Mesenchymal stem cell (in vitro differentiated cells and primary cell): ENCODE measurements at regions not wholly inside any gene's neighbourhood (a gene's known extent, or its start where the extent isn't known, plus 50 kb on each side); places are given as distances from the start of the nearest gene placed in this dataset.

ENCODE experiments used
- DNase-seq: peaks from one replicate; pipeline ENCODE4 v3.0.0-alpha.2; 2013
- H2AFZ ChIP-seq: one replicate; pipeline ENCODE4 v1.6.1; 2013; ENCODE audit warnings: low read depth, mild to moderate bottlenecking, control low read depth, inconsistent platforms, low read length, moderate library complexity
- H2AK5ac ChIP-seq: 2 replicates; pipeline ENCODE4 v1.6.1; 2013; ENCODE audit warnings: low read length, moderate library complexity, mild to moderate bottlenecking, inconsistent platforms; ENCODE audit not compliant: severe bottlenecking
- H2BK120ac ChIP-seq: one replicate; pipeline ENCODE4 v1.6.1; 2013; ENCODE audit warnings: low read depth, mild to moderate bottlenecking, inconsistent platforms, low read length, moderate library complexity
- H2BK12ac ChIP-seq, 2 experiments: one replicate each; pipeline ENCODE4 v1.6.1; 2013; ENCODE audit warnings: inconsistent platforms in 2 of 2, low read length in 2 of 2, mild to moderate bottlenecking in 2 of 2, moderate library complexity in 2 of 2, control low read depth in 1 of 2
- H2BK15ac ChIP-seq: one replicate; pipeline ENCODE4 v1.6.1; 2013; ENCODE audit warnings: mild to moderate bottlenecking, low read depth, inconsistent platforms; ENCODE audit not compliant: poor library complexity, severe bottlenecking
- H2BK5ac ChIP-seq: 2 replicates; pipeline ENCODE4 v1.6.1; 2013; ENCODE audit warnings: low read depth, mild to moderate bottlenecking, low read length, control low read depth, inconsistent platforms; ENCODE audit not compliant: poor library complexity, severe bottlenecking
- H3K14ac ChIP-seq, 2 experiments: one replicate each; pipeline ENCODE4 v1.6.1; 2013; ENCODE audit warnings: inconsistent platforms in 2 of 2, low read length in 2 of 2, control low read depth in 1 of 2, mild to moderate bottlenecking in 1 of 2, moderate library complexity in 1 of 2
- H3K18ac ChIP-seq, 2 experiments: one replicate each; pipeline ENCODE4 v1.6.1; 2013; ENCODE audit warnings: inconsistent platforms in 2 of 2, low read length in 2 of 2, control low read depth in 1 of 2, low read depth in 1 of 2, mild to moderate bottlenecking in 1 of 2
- H3K23ac ChIP-seq, 2 experiments: one replicate each; pipeline ENCODE4 v1.6.1; 2013; ENCODE audit warnings: inconsistent platforms in 2 of 2, low read length in 2 of 2, mild to moderate bottlenecking in 2 of 2, moderate library complexity in 2 of 2, control low read depth in 1 of 2
- H3K27ac ChIP-seq: 2 replicates; pipeline ENCODE4 v1.5.1; 2013; ENCODE audit warnings: mild to moderate bottlenecking, moderate library complexity, low read length, control low read depth, inconsistent platforms; ENCODE audit not compliant: poor library complexity, severe bottlenecking
- H3K27me3 ChIP-seq, 2 experiments: 2 replicates each; pipeline versions ENCODE4 v1.6.1 to v1.7.0; 2013; ENCODE audit warnings: low read length in 2 of 2, mild to moderate bottlenecking in 2 of 2, moderate library complexity in 2 of 2, control low read depth in 1 of 2, inconsistent platforms in 1 of 2; ENCODE audit not compliant: control insufficient read depth in 1 of 2, insufficient read depth in 1 of 2
- H3K36me3 ChIP-seq, 2 experiments: 2 replicates each; pipeline versions ENCODE4 v1.6.1 to v1.7.0; 2013; ENCODE audit warnings: low read length in 2 of 2, control low read depth in 1 of 2, inconsistent platforms in 1 of 2, low read depth in 1 of 2, mild to moderate bottlenecking in 1 of 2; ENCODE audit not compliant: insufficient read depth in 2 of 2, control insufficient read depth in 1 of 2
- H3K4ac ChIP-seq, 2 experiments: one replicate each; pipeline ENCODE4 v1.6.1; 2013; ENCODE audit warnings: inconsistent platforms in 2 of 2, low read length in 2 of 2, mild to moderate bottlenecking in 2 of 2, moderate library complexity in 2 of 2, control low read depth in 1 of 2, low read depth in 1 of 2
- H3K4me1 ChIP-seq: 2 replicates; pipeline ENCODE4 v1.6.1; 2013; ENCODE audit warnings: low read depth, low read length, control low read depth; ENCODE audit not compliant: control insufficient read depth, insufficient read depth
- H3K4me2 ChIP-seq: 2 replicates; pipeline ENCODE4 v1.6.1; 2013; ENCODE audit warnings: low read length, mild to moderate bottlenecking, inconsistent platforms; ENCODE audit not compliant: poor library complexity, severe bottlenecking
- H3K4me3 ChIP-seq, 2 experiments: 2 replicates each; pipeline versions ENCODE4 v1.5.1 to v1.7.0; 2013; ENCODE audit warnings: low read length in 2 of 2, mild to moderate bottlenecking in 2 of 2, control low read depth in 1 of 2, low read depth in 1 of 2; ENCODE audit not compliant: insufficient read depth in 1 of 2
- H3K79me1 ChIP-seq: replicated peaks from 2 replicates; pipeline ENCODE4 v1.6.1; 2013; ENCODE audit warnings: mild to moderate bottlenecking, control low read depth, low read length, inconsistent platforms; ENCODE audit not compliant: poor library complexity, severe bottlenecking
- H3K9ac ChIP-seq: 2 replicates; pipeline ENCODE4 v1.7.0; 2013; ENCODE audit warnings: mild to moderate bottlenecking, low read length, moderate library complexity
- H3K9me3 ChIP-seq: 2 replicates; pipeline ENCODE4 v1.7.0; 2013; ENCODE audit warnings: mild to moderate bottlenecking, low read length; ENCODE audit not compliant: control insufficient read depth
- H4K8ac ChIP-seq: one replicate; pipeline ENCODE4 v1.6.1; 2013; ENCODE audit warnings: inconsistent platforms, mild to moderate bottlenecking, low read length, moderate library complexity
- H4K91ac ChIP-seq: one replicate; pipeline ENCODE4 v1.6.1; 2013; ENCODE audit warnings: mild to moderate bottlenecking, low read length, inconsistent platforms
- WGBS: methylation state at CpG from one replicate; pipeline ENCODE4 v1.1.7; 2013; ENCODE audit warnings: mixed read lengths; 5-methylcytosine and 5-hydroxymethylcytosine counted together

DNA sequence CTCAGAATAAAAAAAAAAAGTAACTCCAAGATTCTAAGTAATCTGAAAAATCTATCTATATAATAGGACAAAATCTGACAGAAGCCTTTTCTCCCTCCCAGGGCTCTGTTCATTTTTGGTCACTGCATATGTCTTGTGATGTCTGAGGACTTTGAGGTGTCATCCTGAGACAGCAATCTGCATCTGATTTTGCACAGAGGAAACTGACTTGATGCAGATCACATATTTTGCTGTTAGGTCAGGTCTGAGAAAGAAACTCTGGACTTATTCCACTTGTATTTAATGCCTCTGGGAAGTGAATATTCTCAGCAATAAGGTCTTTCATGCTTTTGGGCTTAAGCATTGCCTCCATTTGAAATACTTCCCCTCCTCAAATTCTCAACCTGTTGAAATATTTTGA is 295.2 kb upstream of the THBS1 start:
- DNase-seq: peak; percentile 24
- Histone ChIP-seq H4K8ac (no peak overlapping the region), H2BK5ac (no peak overlapping the region), H3K4ac (no peak overlapping the region), H3K4me1 (peaks cover 2% of the 10 kb centered on the region), H3K14ac (no peak overlapping the region), H3K27ac (no peak overlapping the region), H3K36me3 (no peaks in the 10 kb centered on the region), H3K23ac (no peak overlapping the region), H2AFZ (no peak overlapping the region), H2BK120ac (no peak overlapping the region), H3K9ac (no peak overlapping the region), H2BK12ac (no peak overlapping the region), H3K27me3 (no peaks in the 10 kb centered on the region), H2AK5ac (no peak overlapping the region), H3K4me2 (no peak overlapping the region), H2BK15ac (no peak overlapping the region), H3K9me3 (no peaks in the 10 kb centered on the region), H3K4me3 (no peak overlapping the region), H3K18ac (peak overlapping the region in 1 of 2 experiments; percentile 34), H4K91ac (no peak overlapping the region), H3K79me1 (no peaks in the 10 kb centered on the region)

DNA sequence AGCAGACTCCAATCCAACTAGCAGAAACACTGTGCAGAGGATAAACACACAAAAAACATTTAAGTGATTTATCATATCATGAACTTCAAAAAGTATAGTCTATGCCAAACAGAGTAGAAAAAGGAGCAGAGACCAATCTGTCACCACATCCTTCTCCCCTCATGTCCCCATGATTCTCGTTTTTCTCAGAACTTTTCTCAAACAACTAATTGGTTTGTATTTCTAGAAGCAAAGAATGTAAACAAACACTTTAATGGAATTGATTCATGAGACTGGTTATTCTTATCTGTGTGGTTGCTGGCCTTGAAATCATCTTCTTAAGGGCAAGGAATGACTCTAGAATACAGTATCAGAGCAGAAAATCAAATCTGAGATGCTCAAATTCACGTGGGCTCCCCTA is 294.2 kb upstream of the THBS1 start:
- no peak overlapping the region for H3K4me3 ChIP-seq
- no peak overlapping the region for H2BK15ac ChIP-seq
- no peak overlapping the region for H2AK5ac ChIP-seq
- H3K14ac ChIP-seq: no peak overlapping the region
- no peak overlapping the region for H2BK5ac ChIP-seq
- H2BK12ac ChIP-seq: no peak overlapping the region
- peaks cover 2% of the 10 kb centered on the region for H3K4me1 ChIP-seq
- H3K18ac ChIP-seq: no peak overlapping the region
- no peaks in the 10 kb centered on the region for H3K36me3 ChIP-seq
- no peak overlapping the region for H3K27ac ChIP-seq
- WGBS: no CpG with 5 or more reads among the region's 2 CpGs
- H3K23ac ChIP-seq: no peak overlapping the region
- H3K79me1 ChIP-seq: no peaks in the 10 kb centered on the region
- no peaks in the 10 kb centered on the region for H3K27me3 ChIP-seq
- DNase-seq: peak; percentile 73
- H2AFZ ChIP-seq: no peak overlapping the region
- H3K4me2 ChIP-seq: no peak overlapping the region
- H2BK120ac ChIP-seq: no peak overlapping the region
- H3K9me3 ChIP-seq: no peaks in the 10 kb centered on the region
- H4K8ac ChIP-seq: no peak overlapping the region
- H3K9ac ChIP-seq: no peak overlapping the region
- no peak overlapping the region for H3K4ac ChIP-seq
- H4K91ac ChIP-seq: no peak overlapping the region

DNA sequence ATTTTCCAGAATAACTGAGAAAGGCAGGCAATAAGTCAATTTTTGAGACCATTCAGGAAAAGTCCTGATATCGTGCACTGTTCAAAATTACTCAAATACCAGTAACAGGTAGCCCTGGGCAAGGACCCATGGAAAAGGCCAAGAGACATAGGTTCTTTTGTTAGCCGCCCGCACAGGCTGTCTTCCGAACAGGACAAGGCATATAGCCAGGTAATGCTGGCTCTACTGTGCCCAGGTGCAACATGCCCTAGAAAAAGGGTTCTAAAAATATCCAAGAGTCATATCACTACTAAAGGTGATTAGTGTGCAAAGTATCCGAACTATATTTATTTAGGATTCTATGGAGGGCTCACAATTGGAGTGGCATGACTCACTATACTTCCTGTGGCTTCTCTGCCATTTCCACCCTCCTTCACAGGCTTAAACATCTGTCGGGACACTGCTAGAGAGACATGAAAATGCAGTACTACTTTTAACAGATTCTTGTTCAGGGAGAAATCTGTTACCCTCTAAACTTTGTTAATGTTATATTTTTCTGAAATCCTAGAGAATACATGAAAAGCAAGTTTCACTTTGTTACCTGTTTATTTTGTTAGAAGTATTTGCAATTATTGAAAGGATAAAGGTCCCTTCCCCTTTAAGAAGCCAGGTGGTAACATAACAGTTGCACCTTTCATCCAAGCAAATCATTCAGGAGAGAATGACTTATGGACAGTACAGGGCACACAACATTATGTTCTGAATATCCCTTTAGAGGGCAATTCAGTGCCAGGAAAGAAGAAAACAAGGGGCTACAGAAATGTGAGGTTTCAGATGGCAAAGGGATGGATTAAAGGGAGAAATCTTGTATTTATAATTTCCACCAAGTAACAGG is 293.3 kb upstream of the THBS1 start:
- Histone ChIP-seq H3K4me2 (no peak overlapping the region), H3K9me3 (no peaks in the 10 kb centered on the region), H3K27me3 (no peaks in the 10 kb centered on the region), H3K27ac (no peak overlapping the region), H3K4me1 (peaks cover 2% of the 10 kb centered on the region), H2AK5ac (no peak overlapping the region), H3K79me1 (no peaks in the 10 kb centered on the region), H2BK15ac (no peak overlapping the region), H2BK120ac (peak overlapping the region; percentile 69), H2BK5ac (no peak overlapping the region), H4K8ac (peak overlapping the region; percentile 75), H4K91ac (no peak overlapping the region), H2BK12ac (peak overlapping the region in 1 of 2 experiments; percentile 73), H3K36me3 (no peaks in the 10 kb centered on the region), H3K18ac (peak overlapping the region; percentile 13 to 52), H3K4ac (peak overlapping the region in 1 of 2 experiments; percentile 5), H3K23ac (no peak overlapping the region), H3K4me3 (no peak overlapping the region), H2AFZ (no peak overlapping the region), H3K14ac (no peak overlapping the region), H3K9ac (no peak overlapping the region)
- DNase-seq: peak; percentile 68
- 87% methylated on average over 4 of the region's 6 CpGs for WGBS

DNA sequence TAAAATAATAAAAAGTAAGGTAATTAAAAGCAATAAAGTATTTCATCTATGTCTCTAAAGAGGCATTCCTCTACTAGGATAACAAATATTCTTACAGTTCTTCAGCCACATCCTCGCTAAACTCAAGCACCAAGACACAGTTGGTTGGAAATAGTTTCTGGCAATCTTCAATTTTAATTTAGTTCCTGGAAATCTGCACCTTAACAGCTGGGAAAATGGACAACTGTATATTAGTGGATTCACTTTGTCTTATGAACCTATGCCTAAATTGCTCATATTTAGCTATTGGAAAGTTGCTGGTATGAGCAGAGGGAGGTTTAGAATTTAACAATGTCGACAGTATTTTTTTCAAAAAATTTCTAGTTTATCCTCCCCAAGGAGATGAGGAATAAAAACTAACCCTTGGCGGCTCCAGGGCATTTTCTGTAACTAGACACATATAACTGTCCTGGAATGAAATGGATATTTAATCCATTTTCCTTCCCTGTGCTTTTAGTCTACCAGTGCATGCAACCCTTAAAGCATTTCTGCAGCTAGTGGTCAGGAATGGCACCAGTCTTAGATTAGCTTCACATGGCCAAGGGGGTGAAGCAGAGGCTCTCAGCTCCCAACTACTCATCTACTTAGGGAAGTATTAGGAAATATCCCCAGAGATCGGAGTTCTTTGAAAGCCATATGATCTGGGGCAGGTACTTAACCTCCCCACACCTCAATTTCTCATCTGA is 290.0 kb upstream of the THBS1 start:
- Histone ChIP-seq H3K14ac (no peak overlapping the region), H3K27me3 (no peaks in the 10 kb centered on the region), H3K27ac (no peak overlapping the region), H3K9ac (no peak overlapping the region), H2BK12ac (no peak overlapping the region), H3K79me1 (no peaks in the 10 kb centered on the region), H3K4me3 (no peak overlapping the region), H3K18ac (no peak overlapping the region), H2BK120ac (no peak overlapping the region), H2AFZ (no peak overlapping the region), H4K8ac (no peak overlapping the region), H3K23ac (no peak overlapping the region), H4K91ac (no peak overlapping the region), H3K4me2 (no peak overlapping the region), H3K4ac (no peak overlapping the region), H3K36me3 (no peaks in the 10 kb centered on the region), H2BK15ac (no peak overlapping the region), H2BK5ac (no peak overlapping the region), H3K9me3 (no peaks in the 10 kb centered on the region), H2AK5ac (no peak overlapping the region), H3K4me1 (peaks cover 2% of the 10 kb centered on the region)
- 91% methylated on average over 1 of the region's 4 CpGs for WGBS
- DNase-seq: no peak
